Tibial nerve (tissue), 3 donors: ENCODE measurements at regions not wholly inside any gene's neighbourhood (a gene's known extent, or its start where the extent isn't known, plus 50 kb on each side); places are given as distances from the start of the nearest gene placed in this dataset.

ENCODE experiments used
- CTCF ChIP-seq, 5 experiments: fragments of 200-600 bp in 3 of 5; fragments of 450-650 bp in 2 of 5; sonication (generic) in 3 of 5; IDR thresholded peaks; one replicate each; pipeline ENCODE4 v1.5.1; 2016 to 2019; ENCODE audit warnings: antibody characterized with exemption in 5 of 5, mild to moderate bottlenecking in 3 of 5, moderate library complexity in 2 of 5
- POLR2A ChIP-seq, 2 donors: fragments of 450-650 bp; IDR thresholded peaks; one replicate each; pipeline ENCODE4 v1.6.1; 2017; ENCODE audit warnings: antibody characterized with exemption in 2 of 2, mild to moderate bottlenecking in 2 of 2, moderate library complexity in 2 of 2

GRCh38 chr12:88371416-88372183 lies 208.7 kb downstream of the KITLG start:
- TF ChIP-seq CTCF (IDR thresholded peaks at IDR 0.05) (no peak), POLR2A (IDR thresholded peaks at IDR 0.05) (no peak)
